ENCODE measurements at regions not wholly inside any gene's neighbourhood (a gene's known extent, or its start where the extent isn't known, plus 50 kb on each side); places are given as distances from the start of the nearest gene placed in this dataset.

GRCh38 chr16:5478036-5478435 is 380.4 kb upstream of the EEF2KMT start:
- no peak for TF ChIP-seq EZH2 (IDR thresholded peaks at IDR 0.05; ENCODE audit: low read length)
- no peak for TF ChIP-seq CTCF (optimal IDR thresholded peaks at IDR 0.05 in 1 of 3, IDR thresholded peaks at IDR 0.05 in 1 of 3, conservative IDR thresholded peaks at IDR 0.05 in 1 of 3; ENCODE audit: extremely low read depth in 1 of 3, insufficient read depth in 2 of 3, low read length in 3 of 3)

Data from keratinocyte (primary cell).